DOHH2 (cell line): ENCODE measurements at regions not wholly inside any gene's neighbourhood (a gene's known extent, or its start where the extent isn't known, plus 50 kb on each side); places are given as distances from the start of the nearest gene placed in this dataset.

ENCODE experiments used
- CTCF ChIP-seq: fragments of 200-600 bp; sonication (generic); IDR thresholded peaks from one replicate; pipeline ENCODE4 v1.5.1; 2014; ENCODE audit warnings: antibody characterized with exemption, mild to moderate bottlenecking, low read depth, low read length; ENCODE audit not compliant: poor library complexity, severe bottlenecking
- EZH2phosphoT487 ChIP-seq: fragments of 200-600 bp; sonication (generic); IDR thresholded peaks from 2 replicates; pipeline ENCODE4 v1.6.1; 2017; ENCODE audit warnings: borderline replicate concordance, mild to moderate bottlenecking, antibody characterized with exemption, low read length, moderate library complexity, mixed read lengths

- TF ChIP-seq CTCF = no peak
- no peak for TF ChIP-seq EZH2phosphoT487
Observed at GRCh38 chr6:167690931-167691330, 135.8 kb upstream of the AFDN start.
